ENCODE measurements at regions not wholly inside any gene's neighbourhood (a gene's known extent, or its start where the extent isn't known, plus 50 kb on each side); places are given as distances from the start of the nearest gene placed in this dataset.

GRCh38 chr16:9271841-9272240 is 180.4 kb downstream of the HAPSTR1 start:
- Histone ChIP-seq H3K4me1 (ENCODE audit: control insufficient read depth, insufficient read depth, low read length) (no peaks in the 10 kb centered on the region), H3K36me3 (ENCODE audit: control insufficient read depth in 2 of 2, insufficient read depth in 1 of 2, low read length in 2 of 2) (no peaks in the 10 kb centered on the region), H3K4me3 (ENCODE audit: low read depth, low read length) (no peak overlapping the region), H3K27ac (ENCODE audit: extremely low read depth, low read depth, low read length) (no peak overlapping the region), H3K9me3 (ENCODE audit: control insufficient read depth, insufficient read depth, low read depth, low read length) (no peaks in the 10 kb centered on the region)
- TF ChIP-seq ZNF211 (tag by site-specific recombination; IDR thresholded peaks at IDR 0.05; ENCODE audit: low read depth) (no peak), KLF9 (tag by site-specific recombination; IDR thresholded peaks at IDR 0.05; ENCODE audit: low read depth) (no peak), ZXDB (tag by site-specific recombination; IDR thresholded peaks at IDR 0.05) (no peak), PBX3 (CRISPR knock-in tag; IDR thresholded peaks at IDR 0.05) (no peak), ZNF701 (tag by site-specific recombination; IDR thresholded peaks at IDR 0.05) (no peak), ZNF529 (tag by site-specific recombination; IDR thresholded peaks at IDR 0.05; ENCODE audit: insufficient replicate concordance) (no peak), HOXA7 (CRISPR knock-in tag; IDR thresholded peaks at IDR 0.05; ENCODE audit: borderline replicate concordance) (no peak), ZNF202 (tag by site-specific recombination; IDR thresholded peaks at IDR 0.05; ENCODE audit: borderline replicate concordance) (no peak), OVOL3 (tag by site-specific recombination; IDR thresholded peaks at IDR 0.05) (no peak), ZNF791 (tag by site-specific recombination; IDR thresholded peaks at IDR 0.05) (no peak), SCRT2 (tag by site-specific recombination; IDR thresholded peaks at IDR 0.05) (no peak), KLF10 (tag by site-specific recombination; IDR thresholded peaks at IDR 0.05) (no peak)
- CTCF ChIA-PET, result interaction anchor here (0.6 to 1.6 kb wide), 3 partner anchors 13 to 932 kb away, joined by 3 to 7 read pairs (median 4); no protein-coding TSS in a partner anchor
- POLR2A ChIA-PET, result no interaction called here

- CTCF ChIA-PET, result interaction anchor here (0.6 kb wide), 1 partner anchor 287 kb away, joined by 3 read pairs; no protein-coding TSS in a partner anchor
- Histone ChIP-seq H3K4me3 (ENCODE audit: low read depth, low read length) (no peak overlapping the region), H3K9me3 (ENCODE audit: control insufficient read depth, insufficient read depth, low read depth, low read length) (no peaks in the 10 kb centered on the region), H3K36me3 (ENCODE audit: control insufficient read depth in 2 of 2, insufficient read depth in 1 of 2, low read length in 2 of 2) (no peaks in the 10 kb centered on the region), H3K4me1 (ENCODE audit: control insufficient read depth, insufficient read depth, low read length) (no peaks in the 10 kb centered on the region), H3K27ac (ENCODE audit: extremely low read depth, low read depth, low read length) (no peak overlapping the region)
- POLR2A ChIA-PET, result no interaction called here
- TF ChIP-seq ZNF747 (tag by site-specific recombination; IDR thresholded peaks at IDR 0.05), result no peak
- no peak for TF ChIP-seq TRIM28 (IDR thresholded peaks at IDR 0.05; ENCODE audit: borderline replicate concordance, low read length)
- TF ChIP-seq ZBTB7A (tag by site-specific recombination; IDR thresholded peaks at IDR 0.05; ENCODE audit: low read depth), result no peak
- no peak for TF ChIP-seq REPIN1 (tag by site-specific recombination; IDR thresholded peaks at IDR 0.05; ENCODE audit: low read depth)
- TF ChIP-seq BCL6B (tag by site-specific recombination; IDR thresholded peaks at IDR 0.05), result no peak
- TF ChIP-seq ZNF521 (tag by site-specific recombination; IDR thresholded peaks at IDR 0.05), result no peak
- TF ChIP-seq GLI2 (tag by site-specific recombination; IDR thresholded peaks at IDR 0.05; ENCODE audit: borderline replicate concordance, low read depth), result no peak
- no peak for TF ChIP-seq SCRT1 (tag by site-specific recombination; IDR thresholded peaks at IDR 0.05; ENCODE audit: borderline replicate concordance)
- TF ChIP-seq ZBTB10 (tag by site-specific recombination; IDR thresholded peaks at IDR 0.05), result no peak
- no peak for TF ChIP-seq ZNF654 (tag by site-specific recombination; IDR thresholded peaks at IDR 0.05; ENCODE audit: low read depth)
- TF ChIP-seq ZNF548 (tag by site-specific recombination; IDR thresholded peaks at IDR 0.05), result no peak
- TF ChIP-seq ZNF416 (tag by site-specific recombination; IDR thresholded peaks at IDR 0.05), result no peak
- TF ChIP-seq ZNF16 (tag by site-specific recombination; IDR thresholded peaks at IDR 0.05; ENCODE audit: low read depth), result no peak
- no peak for TF ChIP-seq ZNF133 (tag by site-specific recombination; IDR thresholded peaks at IDR 0.05)
- no peak for TF ChIP-seq ZNF518A (tag by site-specific recombination; conservative IDR thresholded peaks at IDR 0.05; ENCODE audit: low read depth)
- no peak for TF ChIP-seq SP7 (tag by site-specific recombination; IDR thresholded peaks at IDR 0.05)
Observed at GRCh38 chr16:9275377-9275776, 183.9 kb downstream of the HAPSTR1 start.
